Spleen (tissue), 11 donors: ENCODE measurements at regions not wholly inside any gene's neighbourhood (a gene's known extent, or its start where the extent isn't known, plus 50 kb on each side); places are given as distances from the start of the nearest gene placed in this dataset.

ENCODE experiments used
- DNase-seq: peaks from one replicate; pipeline ENCODE4 v3.0.0-alpha.2; 2020
- H3K27ac ChIP-seq, 8 donors: fragments of 200-600 bp; sonication (generic) in 7 of 8; 1 replicate in 4 of 8; 2 replicates in 4 of 8; pipeline versions ENCODE4 v1.5.0 to v1.8.0; 2016 to 2021; ENCODE audit warnings: inconsistent platforms in 4 of 8, mild to moderate bottlenecking in 4 of 8, moderate library complexity in 1 of 8
- H3K27me3 ChIP-seq, 7 donors: fragments of 200-600 bp; sonication (generic) in 6 of 7; replicated peaks in 1 of 7; 1 replicate in 4 of 7; 2 replicates in 3 of 7; pipeline versions ENCODE4 v1.5.0 to v1.8.0; 2016 to 2021; ENCODE audit warnings: inconsistent platforms in 3 of 7, mild to moderate bottlenecking in 1 of 7
- H3K36me3 ChIP-seq, 6 donors: fragments of 200-600 bp; sonication (generic) in 5 of 6; 1 replicate in 4 of 6; 2 replicates in 2 of 6; pipeline versions ENCODE4 v1.5.0 to v1.8.0; 2016 to 2021; ENCODE audit warnings: inconsistent platforms in 2 of 6
- H3K4me1 ChIP-seq, 6 donors: fragments of 200-600 bp; sonication (generic) in 5 of 6; 1 replicate in 3 of 6; 2 replicates in 3 of 6; pipeline versions ENCODE4 v1.5.0 to v1.8.0; 2016 to 2021; ENCODE audit warnings: inconsistent platforms in 3 of 6
- H3K4me3 ChIP-seq, 8 donors: fragments of 200-600 bp; sonication (generic) in 7 of 8; 1 replicate in 4 of 8; 2 replicates in 4 of 8; pipeline versions ENCODE4 v1.5.0 to v1.8.0; 2016 to 2021; ENCODE audit warnings: inconsistent platforms in 4 of 8, mild to moderate bottlenecking in 4 of 8, moderate library complexity in 2 of 8
- H3K9me3 ChIP-seq, 8 donors: fragments of 200-600 bp; sonication (generic) in 7 of 8; 1 replicate in 4 of 8; 2 replicates in 4 of 8; pipeline versions ENCODE4 v1.5.0 to v1.8.0; 2016 to 2021; ENCODE audit warnings: inconsistent platforms in 4 of 8
- POLR2A ChIP-seq, 3 donors: fragments of 450-650 bp; IDR thresholded peaks; one replicate each; pipeline ENCODE4 v1.5.1; 2017; ENCODE audit warnings: antibody characterized with exemption in 3 of 3, mild to moderate bottlenecking in 1 of 3
- POLR2AphosphoS5 ChIP-seq, 3 donors: sonication (generic); formaldehyde crosslinking; IDR thresholded peaks; one replicate each; pipeline ENCODE4 v1.5.1; 2017; ENCODE audit warnings: antibody characterized with exemption in 3 of 3
- WGBS, 5 donors: extraction: QIAGEN DNeasy Blood & Tissue Kit in 3 of 5; methylation state at CpG; one replicate each; pipeline versions ENCODE4 v1.1.5 to v1.1.7; 2013 to 2018; 5-methylcytosine and 5-hydroxymethylcytosine counted together
- intact Hi-C: fragments of 100-400 bp; cut with DNase I; formaldehyde crosslinking; loops from one replicate; pipeline ENCODE4 v1.15.0; 2023; ENCODE audit warnings: low total_unique reads
- TF ChIP-seq, protein P1 (sequence below), 11 experiments: fragments of 200-600 bp in 7 of 11; fragments of 450-650 bp in 4 of 11; sonication (generic) in 4 of 11; IDR thresholded peaks in 8 of 11; conservative IDR thresholded peaks in 3 of 11; 1 replicate in 7 of 11; 2 replicates in 4 of 11; pipeline versions ENCODE4 v1.4.0 to v1.8.0; 2016 to 2021; ENCODE audit warnings: antibody characterized with exemption in 11 of 11, inconsistent platforms in 4 of 11, mild to moderate bottlenecking in 1 of 11
- donor health status: healthy with polysubstance abuse.
- donor health status: DM: no; HTN: no; CAD: no; lungs with moderate emphysema.
- donor health status: DM: no; HTN: no; CAD: no.
- donor health status: Bipolar disorder and iron deficiency.
- donor health status: healthy.
- donor health status: DM: no; HTN: no; CAD: no.
- donor health status: DM: yes; HTN: yes; CAD: no.

DNA sequence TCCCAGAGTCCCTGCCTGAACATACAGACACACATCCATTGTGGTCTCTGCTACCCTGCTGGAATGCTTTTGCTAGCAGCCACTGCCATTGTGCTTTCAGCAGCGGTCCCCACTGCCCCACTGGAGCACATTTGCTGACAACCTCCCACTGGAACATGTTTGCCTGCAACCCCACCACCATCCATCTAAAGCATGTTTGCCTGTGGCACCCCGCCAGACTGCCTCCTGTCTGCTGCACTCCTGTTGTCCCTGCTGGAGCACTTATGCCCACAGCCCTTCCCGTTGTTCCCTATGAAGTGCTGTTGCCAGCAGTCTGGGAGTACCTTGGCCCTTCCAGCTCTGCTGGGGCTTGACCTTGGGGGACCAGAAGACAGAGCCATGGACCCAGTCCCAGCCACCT, 136.3 kb downstream of the ARL5B start:
- no peak overlapping the region for H3K27ac ChIP-seq
- 77 to 92% (median 82%) methylated on average over 3 of the region's 3 CpGs for WGBS, 5 donors
- TF ChIP-seq POLR2A (IDR thresholded peaks at IDR 0.05), result no peak
- no peak for TF ChIP-seq POLR2AphosphoS5 (IDR thresholded peaks at IDR 0.05)
- TF ChIP-seq, protein P1, sequence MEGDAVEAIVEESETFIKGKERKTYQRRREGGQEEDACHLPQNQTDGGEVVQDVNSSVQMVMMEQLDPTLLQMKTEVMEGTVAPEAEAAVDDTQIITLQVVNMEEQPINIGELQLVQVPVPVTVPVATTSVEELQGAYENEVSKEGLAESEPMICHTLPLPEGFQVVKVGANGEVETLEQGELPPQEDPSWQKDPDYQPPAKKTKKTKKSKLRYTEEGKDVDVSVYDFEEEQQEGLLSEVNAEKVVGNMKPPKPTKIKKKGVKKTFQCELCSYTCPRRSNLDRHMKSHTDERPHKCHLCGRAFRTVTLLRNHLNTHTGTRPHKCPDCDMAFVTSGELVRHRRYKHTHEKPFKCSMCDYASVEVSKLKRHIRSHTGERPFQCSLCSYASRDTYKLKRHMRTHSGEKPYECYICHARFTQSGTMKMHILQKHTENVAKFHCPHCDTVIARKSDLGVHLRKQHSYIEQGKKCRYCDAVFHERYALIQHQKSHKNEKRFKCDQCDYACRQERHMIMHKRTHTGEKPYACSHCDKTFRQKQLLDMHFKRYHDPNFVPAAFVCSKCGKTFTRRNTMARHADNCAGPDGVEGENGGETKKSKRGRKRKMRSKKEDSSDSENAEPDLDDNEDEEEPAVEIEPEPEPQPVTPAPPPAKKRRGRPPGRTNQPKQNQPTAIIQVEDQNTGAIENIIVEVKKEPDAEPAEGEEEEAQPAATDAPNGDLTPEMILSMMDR (IDR thresholded peaks at IDR 0.05 in 8 of 11, conservative IDR thresholded peaks at IDR 0.05 in 3 of 11), result no peak

DNA sequence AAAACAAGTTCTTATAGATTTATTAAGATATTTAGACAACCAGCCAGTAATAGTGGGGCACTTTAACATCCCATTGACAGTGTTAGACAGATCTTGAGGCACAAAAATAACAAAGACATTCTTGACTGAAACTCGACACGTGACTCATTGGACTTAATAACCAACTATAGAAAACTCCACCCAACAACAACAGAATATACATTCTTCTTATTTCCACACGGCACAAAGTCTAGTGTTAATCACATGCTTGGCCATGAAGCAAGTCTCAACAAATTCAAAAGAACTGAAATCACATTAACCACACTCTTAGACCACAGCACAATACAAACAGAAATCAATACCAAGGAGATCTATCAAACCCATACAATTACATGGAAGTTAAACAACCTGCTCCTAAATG, 138.1 kb downstream of the ARL5B start:
- no peak overlapping the region for H3K4me3 ChIP-seq
- DNase-seq, result no peak
- TF ChIP-seq POLR2AphosphoS5 (IDR thresholded peaks at IDR 0.05), result no peak
- TF ChIP-seq, protein P1 (IDR thresholded peaks at IDR 0.05 in 8 of 11, conservative IDR thresholded peaks at IDR 0.05 in 3 of 11), result no peak
- no peak for TF ChIP-seq POLR2A (IDR thresholded peaks at IDR 0.05)
- no peak overlapping the region for H3K27ac ChIP-seq
- no peaks in the 10 kb centered on the region for H3K36me3 ChIP-seq
- no peaks in the 10 kb centered on the region for H3K4me1 ChIP-seq
- WGBS, 5 donors, result 83 to 95% (median 91%) methylated on average over 3 of the region's 3 CpGs
- H3K27me3 ChIP-seq, result peaks cover 0 to 11% (median 0%) of the 10 kb centered on the region in 7 donors
- H3K9me3 ChIP-seq, result peaks cover 0 to 8% (median 0%) of the 10 kb centered on the region in 8 donors
- intact Hi-C loops, result no loop called here

More for the DNA sequence above, 136.3 kb downstream of the ARL5B start:
- peaks cover 0 to 13% (median 0%) of the 10 kb centered on the region in 8 donors for H3K9me3 ChIP-seq
- H3K27me3 ChIP-seq, result peaks cover 0 to 11% (median 0%) of the 10 kb centered on the region in 7 donors
- intact Hi-C loops, result no loop called here
- H3K4me3 ChIP-seq, result no peak overlapping the region
- H3K4me1 ChIP-seq, result no peaks in the 10 kb centered on the region
- peak; percentile 56 for DNase-seq
- no peaks in the 10 kb centered on the region for H3K36me3 ChIP-seq

DNA sequence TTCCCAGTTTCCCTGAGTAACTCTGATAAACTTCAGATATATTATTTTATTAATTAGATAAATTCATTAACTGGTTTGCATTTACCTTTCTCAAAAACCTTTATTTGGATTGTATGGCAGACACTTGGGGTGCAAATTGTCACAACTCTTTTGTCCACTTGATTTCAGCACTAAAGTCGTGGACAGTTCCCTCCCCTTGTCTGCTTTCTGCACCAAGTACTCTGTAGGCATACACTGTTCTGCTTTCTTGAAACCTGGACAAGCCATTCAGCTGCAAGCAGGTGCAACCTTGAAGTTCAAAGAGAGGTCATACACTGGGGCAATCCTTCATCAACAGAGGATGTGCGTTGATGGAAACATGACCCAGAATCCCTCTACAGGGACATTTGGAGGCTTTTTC, 162.9 kb downstream of the ARL5B start:
- H3K9me3 ChIP-seq, result peaks cover 0 to 36% (median 21%) of the 10 kb centered on the region in 8 donors
- WGBS, 5 donors, result 11 to 37% (median 32%) methylated on average over 2 of the region's 2 CpGs
- no peaks in the 10 kb centered on the region for H3K36me3 ChIP-seq
- intact Hi-C loops, result no loop called here
- TF ChIP-seq, protein P1 (IDR thresholded peaks at IDR 0.05 in 8 of 11, conservative IDR thresholded peaks at IDR 0.05 in 3 of 11), result no peak
- TF ChIP-seq POLR2AphosphoS5 (IDR thresholded peaks at IDR 0.05) (no peak), POLR2A (IDR thresholded peaks at IDR 0.05) (no peak)
- H3K27ac ChIP-seq, result no peak overlapping the region
- no peaks in the 10 kb centered on the region for H3K4me1 ChIP-seq
- no peaks in the 10 kb centered on the region for H3K27me3 ChIP-seq
- DNase-seq, result no peak
- no peak overlapping the region for H3K4me3 ChIP-seq

DNA sequence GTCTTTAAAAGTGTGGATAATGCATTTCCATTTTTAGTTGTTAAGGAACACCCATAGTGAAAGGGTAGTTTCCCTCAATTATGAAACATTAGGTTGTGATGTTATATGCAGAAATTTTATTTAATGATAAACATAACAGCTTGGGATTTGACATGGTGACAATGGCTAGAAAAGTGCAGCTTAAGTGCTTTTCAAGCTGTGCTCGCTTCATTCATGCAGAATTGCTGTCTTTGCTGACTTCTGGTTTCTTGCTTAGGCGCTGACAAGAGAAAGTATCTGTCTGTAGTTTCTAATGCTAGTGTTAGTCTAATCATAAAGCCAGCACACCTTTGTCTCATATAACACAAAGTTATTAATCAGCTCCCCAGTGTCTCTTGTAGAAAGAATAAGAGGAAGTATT, 170.0 kb downstream of the ARL5B start:
- H3K9me3 ChIP-seq, result peaks cover 0 to 4% (median 0%) of the 10 kb centered on the region in 8 donors
- DNase-seq, result no peak
- WGBS, 5 donors, result 66 to 80% (median 77%) methylated on average over 2 of the region's 2 CpGs
- H3K27me3 ChIP-seq, result no peaks in the 10 kb centered on the region
- no peaks in the 10 kb centered on the region for H3K4me1 ChIP-seq
- H3K4me3 ChIP-seq, result no peak overlapping the region
- H3K27ac ChIP-seq, result no peak overlapping the region
- intact Hi-C loops, result no loop called here
- H3K36me3 ChIP-seq, result no peaks in the 10 kb centered on the region
- no peak for TF ChIP-seq POLR2A (IDR thresholded peaks at IDR 0.05)
- TF ChIP-seq POLR2AphosphoS5 (IDR thresholded peaks at IDR 0.05), result no peak
- TF ChIP-seq, protein P1 (IDR thresholded peaks at IDR 0.05 in 8 of 11, conservative IDR thresholded peaks at IDR 0.05 in 3 of 11), result no peak
